ENCODE measurements at regions not wholly inside any gene's neighbourhood (a gene's known extent, or its start where the extent isn't known, plus 50 kb on each side); places are given as distances from the start of the nearest gene placed in this dataset.

GRCh38 chr1:157382351-157382750 lies 170.0 kb downstream of the FCRL5 start:
- TF ChIP-seq POLR2A (IDR thresholded peaks at IDR 0.05), result no peak
- TF ChIP-seq CTCF (IDR thresholded peaks at IDR 0.05), result no peak

Measured in lower leg skin (tissue), 3 donors.